ENCODE measurements at regions not wholly inside any gene's neighbourhood (a gene's known extent, or its start where the extent isn't known, plus 50 kb on each side); places are given as distances from the start of the nearest gene placed in this dataset.

DNA sequence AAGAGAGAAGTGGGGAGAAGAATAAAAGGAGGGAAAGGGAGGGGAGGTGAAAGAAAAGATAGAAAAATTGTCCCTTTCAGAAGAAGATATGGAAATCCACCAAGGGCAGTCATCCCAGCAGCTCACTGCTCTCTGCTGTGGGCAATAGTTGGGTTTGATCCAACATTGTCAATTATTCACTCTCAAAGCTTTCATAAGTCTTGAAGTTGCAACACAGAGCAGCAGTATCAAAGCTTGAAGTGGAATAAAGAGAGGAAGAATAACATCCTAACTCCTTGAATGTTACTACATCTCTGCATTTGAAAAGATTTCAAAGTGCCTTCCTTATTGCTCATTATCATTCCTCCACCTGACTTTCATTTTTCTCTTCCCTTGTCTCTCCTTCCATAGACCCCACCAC is 62.3 kb upstream of the HHIP start:
- FAIRE-seq (no peak), DNase-seq (ENCODE audit: low spot score) (no peak), ATAC-seq (no peak)
- Histone ChIP-seq H3K27ac (ENCODE audit: extremely low read length, insufficient read depth, low read length) (no peak overlapping the region), H3K36me3 (replicated peaks in 1 of 2; ENCODE audit: control insufficient read depth in 1 of 2, insufficient read depth in 2 of 2, low read length in 2 of 2) (no peaks in the 10 kb centered on the region), H3K4me2 (ENCODE audit: low read depth, low read length) (no peak overlapping the region), H4K20me1 (ENCODE audit: insufficient read depth, low read length) (no peaks in the 10 kb centered on the region), H3K9ac (ENCODE audit: insufficient read depth, low read depth, low read length) (no peak overlapping the region), H3K9me3 (ENCODE audit: low read length) (no peaks in the 10 kb centered on the region), H2AFZ (ENCODE audit: low read length) (no peak overlapping the region), H3K27me3 (ENCODE audit: control insufficient read depth in 1 of 2, insufficient read depth in 2 of 2, low read length in 2 of 2) (no peaks in the 10 kb centered on the region), H3K4me1 (ENCODE audit: insufficient read depth, low read length) (peaks cover 20% of the 10 kb centered on the region), H3K4me3 (replicated peaks in 1 of 3; ENCODE audit: insufficient read depth in 1 of 3, low read depth in 2 of 3, low read length in 3 of 3) (no peak overlapping the region), H3K79me2 (ENCODE audit: insufficient read depth, low read length) (no peaks in the 10 kb centered on the region)
- intact Hi-C loops (cut with micrococcal nuclease; ENCODE audit: unreplicated experiment) (no loop called here), in situ Hi-C loops (cut with HindIII; ENCODE audit: extremely low pct_ligation_motif_present, low pct_unique_long_range_greater_than_20kb) (no loop called here)
- ChIA-PET CTCF (ENCODE audit: low intra/inter-chr PET ratio, low total read pairs) (no interaction called here), POLR2A (no interaction called here)
- TF ChIP-seq AGO2 (optimal IDR thresholded peaks at IDR 0.05; ENCODE audit: low read depth, low read length) (no peak), CEBPB (IDR thresholded peaks at IDR 0.05; ENCODE audit: borderline replicate concordance, low read depth, low read length) (peak; percentile 20; the same call in 1 of the 2 replicates), RAD51 (IDR thresholded peaks at IDR 0.05; ENCODE audit: borderline replicate concordance) (no peak)
- TF ChIP-seq, protein P1, sequence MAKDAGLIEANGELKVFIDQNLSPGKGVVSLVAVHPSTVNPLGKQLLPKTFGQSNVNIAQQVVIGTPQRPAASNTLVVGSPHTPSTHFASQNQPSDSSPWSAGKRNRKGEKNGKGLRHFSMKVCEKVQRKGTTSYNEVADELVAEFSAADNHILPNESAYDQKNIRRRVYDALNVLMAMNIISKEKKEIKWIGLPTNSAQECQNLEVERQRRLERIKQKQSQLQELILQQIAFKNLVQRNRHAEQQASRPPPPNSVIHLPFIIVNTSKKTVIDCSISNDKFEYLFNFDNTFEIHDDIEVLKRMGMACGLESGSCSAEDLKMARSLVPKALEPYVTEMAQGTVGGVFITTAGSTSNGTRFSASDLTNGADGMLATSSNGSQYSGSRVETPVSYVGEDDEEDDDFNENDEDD (CRISPR knock-in tag; IDR thresholded peaks at IDR 0.05; ENCODE audit: borderline replicate concordance) = no peak
- no TSS peak for BruUV-seq (replicated peaks)

DNA sequence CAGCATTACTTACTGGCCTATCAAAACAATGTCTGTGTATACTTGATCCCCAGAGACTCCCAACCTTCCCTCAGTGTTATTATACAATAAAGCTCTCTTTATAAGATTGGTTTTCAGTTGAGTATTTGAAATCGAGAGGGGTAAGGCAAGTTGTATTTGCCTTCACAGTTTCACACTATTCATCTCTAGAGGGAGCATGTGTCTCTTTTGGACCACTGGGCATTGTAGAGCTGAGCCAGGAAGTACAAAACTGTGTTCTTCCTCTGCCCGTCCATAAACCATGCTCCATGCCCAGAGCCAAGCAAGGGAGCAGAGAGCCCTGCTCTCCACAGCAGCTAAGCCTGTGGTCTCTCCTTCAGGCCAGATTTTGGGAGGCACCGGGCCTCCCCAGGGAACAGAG is 61.5 kb upstream of the HHIP start:
- Histone ChIP-seq H3K4me3 (replicated peaks in 1 of 3; ENCODE audit: insufficient read depth in 1 of 3, low read depth in 2 of 3, low read length in 3 of 3) (no peak overlapping the region), H3K9me3 (ENCODE audit: low read length) (no peaks in the 10 kb centered on the region), H2AFZ (ENCODE audit: low read length) (no peak overlapping the region), H3K4me2 (ENCODE audit: low read depth, low read length) (no peak overlapping the region), H4K20me1 (ENCODE audit: insufficient read depth, low read length) (no peaks in the 10 kb centered on the region), H3K27me3 (ENCODE audit: control insufficient read depth in 1 of 2, insufficient read depth in 2 of 2, low read length in 2 of 2) (no peaks in the 10 kb centered on the region), H3K4me1 (ENCODE audit: insufficient read depth, low read length) (peaks cover 20% of the 10 kb centered on the region), H3K36me3 (replicated peaks in 1 of 2; ENCODE audit: control insufficient read depth in 1 of 2, insufficient read depth in 2 of 2, low read length in 2 of 2) (no peaks in the 10 kb centered on the region), H3K27ac (ENCODE audit: extremely low read length, insufficient read depth, low read length) (no peak overlapping the region), H3K9ac (ENCODE audit: insufficient read depth, low read depth, low read length) (no peak overlapping the region), H3K79me2 (ENCODE audit: insufficient read depth, low read length) (no peaks in the 10 kb centered on the region)
- ChIA-PET POLR2A (no interaction called here), CTCF (ENCODE audit: low intra/inter-chr PET ratio, low total read pairs) (no interaction called here)
- FAIRE-seq (no peak), ATAC-seq (peak; percentile 79), DNase-seq (ENCODE audit: low spot score) (no peak)
- intact Hi-C loops (cut with micrococcal nuclease; ENCODE audit: unreplicated experiment) (no loop called here), in situ Hi-C loops (cut with HindIII; ENCODE audit: extremely low pct_ligation_motif_present, low pct_unique_long_range_greater_than_20kb) (no loop called here)
- 32% methylated on average over 3 of the region's 3 CpGs for WGBS (ENCODE audit: low lambda C conversion rate)
- TF ChIP-seq ZNF550 (CRISPR knock-in tag; IDR thresholded peaks at IDR 0.05; ENCODE audit: borderline replicate concordance) (no peak), HES4 (CRISPR knock-in tag; IDR thresholded peaks at IDR 0.05; ENCODE audit: borderline replicate concordance) (no peak)
- BruUV-seq (replicated peaks) = no TSS peak
